H1 (cell line): ENCODE measurements at regions not wholly inside any gene's neighbourhood (a gene's known extent, or its start where the extent isn't known, plus 50 kb on each side); places are given as distances from the start of the nearest gene placed in this dataset.

ENCODE experiments used
- KDM4A ChIP-seq: IDR thresholded peaks from one replicate; pipeline ENCODE4 v1.7.1; 2012; ENCODE audit warnings: low read depth, mild to moderate bottlenecking, moderate library complexity, low read length, inconsistent platforms; ENCODE audit not compliant: severe bottlenecking
- SIX5 ChIP-seq: IDR thresholded peaks from 2 replicates; pipeline ENCODE4 v1.6.1; 2011; ENCODE audit warnings: mild to moderate bottlenecking, low read depth, low read length
- ZNF274 ChIP-seq: IDR thresholded peaks from 2 replicates; pipeline ENCODE4 v1.7.0; 2012; ENCODE audit warnings: low read length, borderline replicate concordance; ENCODE audit errors: extremely low read depth
- TF ChIP-seq, protein P1 (sequence below), 3 experiments: IDR thresholded peaks; 1 replicate in 2 of 3; 2 replicates in 1 of 3; pipeline versions ENCODE4 v1.5.1 to v1.6.1; 2011; ENCODE audit warnings: low read length in 3 of 3, mild to moderate bottlenecking in 3 of 3, inconsistent platforms in 2 of 3, low read depth in 1 of 3, moderate library complexity in 1 of 3; ENCODE audit not compliant: insufficient read depth in 1 of 3; ENCODE audit errors: control extremely low read depth in 1 of 3

DNA sequence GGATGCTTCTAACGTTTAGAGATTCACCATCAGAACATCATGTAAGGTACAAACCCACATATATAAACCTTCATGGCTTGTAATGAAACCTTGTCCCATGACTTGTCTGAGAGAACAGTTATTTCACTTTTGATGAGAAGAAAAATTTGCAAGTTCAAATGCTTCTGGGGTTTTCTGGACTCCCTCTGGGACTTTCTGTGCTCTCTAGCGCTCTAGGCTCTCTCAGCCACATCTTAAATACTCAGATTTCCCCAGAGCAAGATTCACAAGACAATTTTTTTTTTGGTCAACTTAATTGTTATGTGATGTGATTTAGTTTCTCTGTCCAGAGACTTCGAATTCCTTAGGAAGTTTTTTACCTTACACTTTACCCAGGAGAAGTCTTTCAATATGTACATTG is 282.8 kb upstream of the EDNRB start (continued):
- TF ChIP-seq, protein P1, sequence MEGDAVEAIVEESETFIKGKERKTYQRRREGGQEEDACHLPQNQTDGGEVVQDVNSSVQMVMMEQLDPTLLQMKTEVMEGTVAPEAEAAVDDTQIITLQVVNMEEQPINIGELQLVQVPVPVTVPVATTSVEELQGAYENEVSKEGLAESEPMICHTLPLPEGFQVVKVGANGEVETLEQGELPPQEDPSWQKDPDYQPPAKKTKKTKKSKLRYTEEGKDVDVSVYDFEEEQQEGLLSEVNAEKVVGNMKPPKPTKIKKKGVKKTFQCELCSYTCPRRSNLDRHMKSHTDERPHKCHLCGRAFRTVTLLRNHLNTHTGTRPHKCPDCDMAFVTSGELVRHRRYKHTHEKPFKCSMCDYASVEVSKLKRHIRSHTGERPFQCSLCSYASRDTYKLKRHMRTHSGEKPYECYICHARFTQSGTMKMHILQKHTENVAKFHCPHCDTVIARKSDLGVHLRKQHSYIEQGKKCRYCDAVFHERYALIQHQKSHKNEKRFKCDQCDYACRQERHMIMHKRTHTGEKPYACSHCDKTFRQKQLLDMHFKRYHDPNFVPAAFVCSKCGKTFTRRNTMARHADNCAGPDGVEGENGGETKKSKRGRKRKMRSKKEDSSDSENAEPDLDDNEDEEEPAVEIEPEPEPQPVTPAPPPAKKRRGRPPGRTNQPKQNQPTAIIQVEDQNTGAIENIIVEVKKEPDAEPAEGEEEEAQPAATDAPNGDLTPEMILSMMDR (IDR thresholded peaks at IDR 0.05; ENCODE audit: control extremely low read depth in 1 of 3, insufficient read depth in 1 of 3, low read depth in 1 of 3, low read length in 3 of 3) = no peak
- TF ChIP-seq ZNF274 (no peak), KDM4A (no peak), SIX5 (no peak)
